DMS 273 (cell line): ENCODE measurements at regions not wholly inside any gene's neighbourhood (a gene's known extent, or its start where the extent isn't known, plus 50 kb on each side); places are given as distances from the start of the nearest gene placed in this dataset.

Source experiments
- DNase-seq: peaks from one replicate; lab custom pipeline; 2025; ENCODE audit not compliant: unreplicated experiment; lab: John Stamatoyannopoulos, UW

GRCh38 chr6:22668717-22669116, 99.4 kb downstream of the HDGFL1 start:
- DNase-seq = no peak

- DNase-seq = no peak
Observed at GRCh38 chr6:22670605-22671004, 101.2 kb downstream of the HDGFL1 start.

GRCh38 chr6:22673474-22673873, 104.1 kb downstream of the HDGFL1 start:
- no peak for DNase-seq

- DNase-seq = no peak
Observed at GRCh38 chr6:22680950-22681349, 111.6 kb downstream of the HDGFL1 start.

- DNase-seq = no peak
Observed at GRCh38 chr6:22681761-22682160, 112.4 kb downstream of the HDGFL1 start.

- no peak for DNase-seq
Observed at GRCh38 chr6:22682979-22683378, 113.6 kb downstream of the HDGFL1 start.

- DNase-seq = no peak
Observed at GRCh38 chr6:22690446-22690845, 121.1 kb downstream of the HDGFL1 start.

GRCh38 chr6:22694092-22694724, 124.8 kb downstream of the HDGFL1 start:
- no peak for DNase-seq

- no peak for DNase-seq
Observed at GRCh38 chr6:22696481-22696880, 127.1 kb downstream of the HDGFL1 start.

- no peak for DNase-seq
Observed at GRCh38 chr6:22697306-22697705, 127.9 kb downstream of the HDGFL1 start.

- DNase-seq = no peak
Observed at GRCh38 chr6:22699151-22699550, 129.8 kb downstream of the HDGFL1 start.

- no peak for DNase-seq
Observed at GRCh38 chr6:22706651-22707050, 137.3 kb downstream of the HDGFL1 start.

GRCh38 chr6:22708469-22708868, 139.1 kb downstream of the HDGFL1 start:
- DNase-seq = no peak

GRCh38 chr6:22709803-22710202, 140.4 kb downstream of the HDGFL1 start:
- no peak for DNase-seq

- DNase-seq = no peak
Observed at GRCh38 chr6:22716721-22717120, 147.4 kb downstream of the HDGFL1 start.

- peak; percentile 35 for DNase-seq
Observed at GRCh38 chr6:22717915-22718314, 148.5 kb downstream of the HDGFL1 start.

- DNase-seq = no peak
Observed at GRCh38 chr6:22722913-22723312, 153.5 kb downstream of the HDGFL1 start.

GRCh38 chr6:22726966-22727365, 157.6 kb downstream of the HDGFL1 start:
- DNase-seq = no peak

GRCh38 chr6:22727710-22728109, 158.3 kb downstream of the HDGFL1 start:
- DNase-seq = no peak

- DNase-seq = no peak
Observed at GRCh38 chr6:22732176-22732970, 163.0 kb downstream of the HDGFL1 start.

- DNase-seq = no peak
Observed at GRCh38 chr6:22736740-22737139, 167.4 kb downstream of the HDGFL1 start.

- peak; percentile 68 for DNase-seq
Observed at GRCh38 chr6:22737331-22737730, 168.0 kb downstream of the HDGFL1 start.

GRCh38 chr6:22738194-22738593, 168.8 kb downstream of the HDGFL1 start:
- no peak for DNase-seq
